ENCODE measurements at regions not wholly inside any gene's neighbourhood (a gene's known extent, or its start where the extent isn't known, plus 50 kb on each side); places are given as distances from the start of the nearest gene placed in this dataset.
"Not testable (repeated sequence)": the region's sequence is repeated elsewhere in the genome, so short reads cannot be mapped to it uniquely, and the experiment has no call there.

- no peak for DNase-seq
Measured at GRCh38 chrX:136975684-136976470, 57.9 kb downstream of the GPR101 start.

- no peak for DNase-seq
Measured at GRCh38 chrX:136967966-136968365, 65.8 kb downstream of the GPR101 start.

GRCh38 chrX:136963973-136964372 lies 69.8 kb downstream of the GPR101 start:
- DNase-seq = no peak

GRCh38 chrX:136961594-136962135 lies 72.1 kb downstream of the GPR101 start:
- DNase-seq = no peak

- DNase-seq = no peak
Measured at GRCh38 chrX:136954930-136955329, 74.4 kb upstream of the RBMX start.

GRCh38 chrX:136953867-136954787 lies 73.6 kb upstream of the RBMX start:
- peak; percentile 73 for DNase-seq

GRCh38 chrX:136950211-136950610 lies 69.7 kb upstream of the RBMX start:
- no peak for DNase-seq

GRCh38 chrX:136941396-136942337 lies 61.1 kb upstream of the RBMX start:
- DNase-seq = no peak

- no peak for DNase-seq
Measured at GRCh38 chrX:136936183-136936549, 55.6 kb upstream of the RBMX start.

- not testable (repeated sequence) for DNase-seq
Measured at GRCh38 chrX:136935533-136936182, 55.1 kb upstream of the RBMX start.

GRCh38 chrX:136934652-136935051 lies 54.1 kb upstream of the RBMX start:
- DNase-seq = not testable (repeated sequence)

GRCh38 chrX:136933611-136934145 lies 53.2 kb upstream of the RBMX start:
- DNase-seq = no peak

- DNase-seq = no peak
Measured at GRCh38 chrX:136931661-136932060, 51.1 kb upstream of the RBMX start.

Measured in GDM1 (cell line).